HG03520 (cell line): ENCODE measurements at regions not wholly inside any gene's neighbourhood (a gene's known extent, or its start where the extent isn't known, plus 50 kb on each side); places are given as distances from the start of the nearest gene placed in this dataset.

Experiments used
- ATAC-seq: cut with Tn5 transposase; IDR thresholded peaks from one replicate; pipeline ENCODE4 v1.9.1; 2021; ENCODE audit warnings: mild to moderate bottlenecking, moderate library complexity; ENCODE audit not compliant: unreplicated experiment

GRCh38 chr4:176843710-176844109, 51.0 kb upstream of the VEGFC start:
- no peak for ATAC-seq

GRCh38 chr4:176844448-176844847, 51.7 kb upstream of the VEGFC start:
- ATAC-seq, result no peak

GRCh38 chr4:176845636-176846035, 52.9 kb upstream of the VEGFC start:
- ATAC-seq, result no peak

- no peak for ATAC-seq
These were observed 56.4 kb upstream of the VEGFC start for GRCh38 chr4:176849076-176849475.

- no peak for ATAC-seq
These were observed 57.7 kb upstream of the VEGFC start for GRCh38 chr4:176850436-176850835.

- no peak for ATAC-seq
These were observed 63.7 kb upstream of the VEGFC start for GRCh38 chr4:176856421-176856820.

- no peak for ATAC-seq
These were observed 66.1 kb upstream of the VEGFC start for GRCh38 chr4:176858839-176859238.

GRCh38 chr4:176864238-176864637, 71.5 kb upstream of the VEGFC start:
- no peak for ATAC-seq

- no peak for ATAC-seq
These were observed 76.0 kb upstream of the VEGFC start for GRCh38 chr4:176868676-176869075.

GRCh38 chr4:176872461-176872860, 79.7 kb upstream of the VEGFC start:
- ATAC-seq, result no peak

GRCh38 chr4:176874721-176875445, 82.2 kb upstream of the VEGFC start:
- no peak for ATAC-seq

- ATAC-seq, result no peak
These were observed 82.8 kb upstream of the VEGFC start for GRCh38 chr4:176875446-176875930.

GRCh38 chr4:176879380-176880116, 86.8 kb upstream of the VEGFC start:
- ATAC-seq, result no peak

GRCh38 chr4:176882206-176882605, 89.5 kb upstream of the VEGFC start:
- no peak for ATAC-seq

GRCh38 chr4:176883108-176883550, 90.4 kb upstream of the VEGFC start:
- ATAC-seq, result no peak

GRCh38 chr4:176883681-176884418, 91.1 kb upstream of the VEGFC start:
- ATAC-seq, result no peak

- no peak for ATAC-seq
These were observed 92.5 kb upstream of the VEGFC start for GRCh38 chr4:176885224-176885623.

- ATAC-seq, result no peak
These were observed 93.4 kb upstream of the VEGFC start for GRCh38 chr4:176886135-176886534.

- no peak for ATAC-seq
These were observed 97.1 kb upstream of the VEGFC start for GRCh38 chr4:176889776-176890175.

- ATAC-seq, result no peak
These were observed 101.8 kb upstream of the VEGFC start for GRCh38 chr4:176894498-176894897.

- ATAC-seq, result no peak
These were observed 103.5 kb upstream of the VEGFC start for GRCh38 chr4:176896211-176896610.

- no peak for ATAC-seq
These were observed 104.5 kb upstream of the VEGFC start for GRCh38 chr4:176897226-176897625.
